GM23338 (cell line): ENCODE measurements at regions not wholly inside any gene's neighbourhood (a gene's known extent, or its start where the extent isn't known, plus 50 kb on each side); places are given as distances from the start of the nearest gene placed in this dataset.

Experiments used
- ATAC-seq: fragments of 200-7000 bp; cut with Tn5 transposase; 3 replicates; pipeline ENCODE4 v1.9.1; 2020
- DNase-seq: peaks from one replicate; pipeline ENCODE4 v3.0.0-alpha.2; 2015; ENCODE audit warnings: low spot score
- H2AFZ ChIP-seq: fragments of 200-600 bp; sonication (generic); 2 replicates; pipeline ENCODE4 v1.8.0; 2016; ENCODE audit warnings: antibody characterized with exemption, mild to moderate bottlenecking, moderate library complexity
- H3F3A ChIP-seq: fragments of 200-600 bp; sonication (generic); replicated peaks from 2 replicates; pipeline ENCODE4 v1.8.0; 2017; ENCODE audit warnings: antibody characterized with exemption, mixed run types, low read depth
- H3K27ac ChIP-seq: fragments of 200-600 bp; sonication (generic); 2 replicates; pipeline ENCODE4 v1.6.1; 2016; ENCODE audit warnings: low read depth
- H3K27me3 ChIP-seq: fragments of 200-600 bp; sonication (generic); 2 replicates; pipeline ENCODE4 v1.8.0; 2016; ENCODE audit warnings: mild to moderate bottlenecking, mixed run types, moderate library complexity; ENCODE audit not compliant: insufficient read depth
- H3K36me3 ChIP-seq: fragments of 200-600 bp; sonication (generic); 2 replicates; pipeline ENCODE4 v1.8.0; 2016; ENCODE audit warnings: mild to moderate bottlenecking; ENCODE audit not compliant: insufficient read depth
- H3K4me1 ChIP-seq: fragments of 200-600 bp; sonication (generic); 2 replicates; pipeline ENCODE4 v1.8.0; 2016; ENCODE audit warnings: mild to moderate bottlenecking, moderate library complexity; ENCODE audit not compliant: insufficient read depth
- H3K4me2 ChIP-seq: fragments of 200-600 bp; sonication (generic); 2 replicates; pipeline ENCODE4 v1.7.1; 2017; ENCODE audit warnings: mixed run types
- H3K4me3 ChIP-seq: fragments of 200-600 bp; sonication (generic); 2 replicates; pipeline ENCODE4 v1.6.1; 2016; ENCODE audit warnings: mixed run types
- H3K79me2 ChIP-seq: fragments of 200-600 bp; sonication (generic); replicated peaks from 2 replicates; pipeline ENCODE4 v1.8.0; 2017; ENCODE audit warnings: mild to moderate bottlenecking; ENCODE audit not compliant: insufficient read depth
- H3K9me2 ChIP-seq: fragments of 200-600 bp; sonication (generic); 2 replicates; pipeline ENCODE4 v1.8.0; 2017; ENCODE audit not compliant: insufficient read depth
- H4K20me1 ChIP-seq: fragments of 200-600 bp; sonication (generic); replicated peaks from 2 replicates; pipeline ENCODE4 v1.8.0; 2017; ENCODE audit warnings: mild to moderate bottlenecking; ENCODE audit not compliant: insufficient read depth
- H3K27ac Mint-ChIP-seq: 2 replicates; pipeline ENCODE4 v1.8.0; 2020; ENCODE audit warnings: inconsistent platforms, mild to moderate bottlenecking, moderate library complexity, mixed read lengths
- H3K27me3 Mint-ChIP-seq: 3 replicates; pipeline ENCODE4 v1.8.0; 2022; ENCODE audit warnings: low read depth, mild to moderate bottlenecking, moderate library complexity, mixed read lengths, inconsistent platforms; ENCODE audit not compliant: insufficient read depth, poor library complexity
- H3K36me3 Mint-ChIP-seq: 3 replicates; pipeline ENCODE4 v1.8.0; 2021; ENCODE audit warnings: low read depth, mild to moderate bottlenecking, inconsistent platforms, moderate library complexity, mixed read lengths
- H3K4me1 Mint-ChIP-seq: 3 replicates; pipeline ENCODE4 v1.8.0; 2020; ENCODE audit warnings: mild to moderate bottlenecking, inconsistent platforms, mixed read lengths
- H3K4me3 Mint-ChIP-seq: 3 replicates; pipeline ENCODE4 v1.8.0; 2021; ENCODE audit warnings: moderate library complexity, mild to moderate bottlenecking, inconsistent platforms, mixed read lengths
- H3K9me3 Mint-ChIP-seq: 3 replicates; pipeline ENCODE4 v1.8.0; 2020; ENCODE audit warnings: moderate library complexity, mild to moderate bottlenecking, inconsistent platforms, mixed read lengths
- CREB1 ChIP-seq: fragments of 250-450 bp; sonication (Bioruptor Pico); IDR thresholded peaks from 2 replicates; pipeline ENCODE4 v1.5.0; 2020; ENCODE audit warnings: low read depth, mild to moderate bottlenecking, moderate library complexity
- CTCF ChIP-seq, 2 experiments: fragments of 200-600 bp in 1 of 2; sonication (generic) in 1 of 2; conservative IDR thresholded peaks; 2 replicates each; pipeline versions ENCODE4 v1.5.1 to v1.6.1; 2016 to 2017; ENCODE audit warnings: antibody characterized with exemption in 2 of 2, low read depth in 2 of 2, mild to moderate bottlenecking in 2 of 2, moderate library complexity in 1 of 2
- EZH2 ChIP-seq: fragments of 200-600 bp; sonication (generic); IDR thresholded peaks from one replicate; pipeline ENCODE4 v1.8.0; 2017; ENCODE audit warnings: antibody characterized with exemption, mild to moderate bottlenecking, low read depth; ENCODE audit not compliant: unreplicated experiment
- POLR2AphosphoS5 ChIP-seq: IDR thresholded peaks from 2 replicates; pipeline ENCODE4 v1.6.1; 2016; ENCODE audit warnings: antibody characterized with exemption, low read depth
- STAT1 ChIP-seq: IDR thresholded peaks from one replicate; pipeline ENCODE4 v1.6.1; 2016; ENCODE audit warnings: antibody characterized with exemption; ENCODE audit not compliant: unreplicated experiment
- ZNF114 ChIP-seq: fragments of 250-450 bp; sonication (Bioruptor Pico); IDR thresholded peaks from 2 replicates; pipeline ENCODE4 v1.5.0; 2020; ENCODE audit warnings: mild to moderate bottlenecking, moderate library complexity
- ZNF331 ChIP-seq: fragments of 250-450 bp; sonication (Bioruptor Pico); IDR thresholded peaks from 2 replicates; pipeline ENCODE4 v1.5.0; 2020; ENCODE audit warnings: low read depth, mild to moderate bottlenecking, moderate library complexity
- TF ChIP-seq, protein P1 (sequence below): IDR thresholded peaks from one replicate; pipeline ENCODE4 v1.6.1; 2018; ENCODE audit warnings: antibody characterized with exemption; ENCODE audit not compliant: unreplicated experiment
- TF ChIP-seq, protein P2 (sequence below): IDR thresholded peaks from 2 replicates; pipeline ENCODE4 v1.6.1; 2016; ENCODE audit warnings: antibody characterized with exemption

DNA sequence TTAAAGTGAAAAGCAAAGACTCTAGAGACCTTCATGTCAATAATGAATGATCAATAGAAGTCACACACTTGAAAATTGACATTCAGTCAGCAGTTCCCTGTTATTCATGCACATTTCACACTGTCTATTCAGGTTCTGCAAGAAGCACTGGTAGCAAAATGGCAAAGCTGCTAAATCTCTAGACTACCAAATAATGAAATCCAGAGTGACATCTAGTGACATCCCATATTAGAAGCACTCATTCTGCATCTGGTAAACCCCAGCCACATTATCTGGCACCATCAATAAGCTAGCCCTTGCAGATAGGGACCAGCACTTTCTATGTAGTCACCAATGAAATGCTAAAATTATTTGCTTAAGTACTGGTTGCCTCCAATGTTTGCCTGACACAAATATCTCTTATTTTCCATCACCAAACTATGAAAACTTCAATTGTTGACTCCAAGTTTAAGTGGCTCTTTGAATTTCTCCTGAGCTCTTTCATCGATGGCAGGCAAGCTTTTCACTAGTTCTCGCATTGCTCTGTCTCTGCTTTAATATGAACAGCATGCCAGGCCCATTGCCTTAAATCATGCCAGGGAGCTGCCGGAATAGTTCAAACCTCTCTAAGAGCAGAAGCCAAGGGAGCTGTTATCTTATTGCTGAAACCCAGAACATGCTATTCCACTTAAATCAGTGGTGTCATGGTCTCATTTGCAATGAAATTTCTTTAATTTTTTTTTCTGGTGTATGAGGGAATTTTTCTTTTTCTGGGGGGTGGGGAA, 409.9 kb downstream of the MZT1 start:
- Histone ChIP-seq H3K27ac (no peak overlapping the region), H3K79me2 (no peaks in the 10 kb centered on the region), H3K4me3 (no peak overlapping the region), H3K36me3 (no peaks in the 10 kb centered on the region), H4K20me1 (no peaks in the 10 kb centered on the region), H3K4me2 (no peak overlapping the region), H3K9me2 (peaks cover 8% of the 10 kb centered on the region), H3K4me1 (peaks cover 12% of the 10 kb centered on the region; the same call in 1 of the 2 replicates), H3F3A (no peaks in the 10 kb centered on the region), H2AFZ (no peak overlapping the region), H3K27me3 (no peaks in the 10 kb centered on the region)
- no peak overlapping the region for H3K4me3 Mint-ChIP-seq
- H3K27me3 Mint-ChIP-seq, result peaks cover 1% of the 10 kb centered on the region
- no peaks in the 10 kb centered on the region for H3K36me3 Mint-ChIP-seq
- TF ChIP-seq POLR2AphosphoS5 (no peak), CTCF (conservative IDR thresholded peaks at IDR 0.05; ENCODE audit: low read depth in 2 of 2) (0 out of 4 replicates have a peak, but pooled peaks of 1 of the 2 experiments have one; percentile 10)
- H3K9me3 Mint-ChIP-seq, result peaks cover 3% of the 10 kb centered on the region; the same call in 1 of the 3 replicates
- no peak overlapping the region for H3K27ac Mint-ChIP-seq
- DNase-seq (no peak), ATAC-seq (no peak)
- H3K4me1 Mint-ChIP-seq, result peaks cover 18% of the 10 kb centered on the region

DNA sequence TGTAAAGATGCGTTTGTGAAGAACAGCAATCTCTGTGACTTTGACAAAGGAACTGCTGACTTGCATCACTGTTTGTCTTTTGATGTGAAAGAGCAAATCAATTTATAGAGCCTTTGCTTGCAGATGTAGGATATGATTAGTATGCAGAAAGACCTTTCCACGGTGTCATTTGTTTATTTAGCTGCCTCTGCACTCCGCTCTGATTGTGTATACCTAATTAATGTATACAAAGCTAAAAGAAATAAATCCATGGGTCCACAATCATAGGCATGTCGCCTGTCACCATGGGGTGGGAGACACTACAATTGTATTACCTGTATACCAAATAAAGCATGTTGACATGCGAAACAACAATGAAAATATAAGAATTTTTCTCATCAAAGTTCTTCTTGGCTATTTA, 410.7 kb downstream of the MZT1 start:
- H3K79me2 ChIP-seq, result no peaks in the 10 kb centered on the region
- DNase-seq (no peak), ATAC-seq (no peak)
- no peak for TF ChIP-seq POLR2AphosphoS5
- TF ChIP-seq ZNF114 (CRISPR knock-in tag), result no peak
- no peak for TF ChIP-seq ZNF331
- Mint-ChIP-seq H3K9me3 (peaks cover 3% of the 10 kb centered on the region; the same call in 1 of the 3 replicates), H3K27me3 (no peaks in the 10 kb centered on the region), H3K36me3 (no peaks in the 10 kb centered on the region), H3K4me3 (no peak overlapping the region), H3K27ac (no peak overlapping the region), H3K4me1 (peaks cover 18% of the 10 kb centered on the region)
- H2AFZ ChIP-seq, result no peak overlapping the region
- H3F3A ChIP-seq, result no peaks in the 10 kb centered on the region
- no peak overlapping the region for H3K27ac ChIP-seq
- no peaks in the 10 kb centered on the region for H3K36me3 ChIP-seq
- H4K20me1 ChIP-seq, result no peaks in the 10 kb centered on the region
- H3K4me2 ChIP-seq, result no peak overlapping the region
- H3K4me3 ChIP-seq, result no peak overlapping the region
- no peaks in the 10 kb centered on the region for H3K27me3 ChIP-seq
- peaks cover 2% of the 10 kb centered on the region; the same call in 1 of the 2 replicates for H3K9me2 ChIP-seq
- peaks cover 12% of the 10 kb centered on the region; the same call in 1 of the 2 replicates for H3K4me1 ChIP-seq

DNA sequence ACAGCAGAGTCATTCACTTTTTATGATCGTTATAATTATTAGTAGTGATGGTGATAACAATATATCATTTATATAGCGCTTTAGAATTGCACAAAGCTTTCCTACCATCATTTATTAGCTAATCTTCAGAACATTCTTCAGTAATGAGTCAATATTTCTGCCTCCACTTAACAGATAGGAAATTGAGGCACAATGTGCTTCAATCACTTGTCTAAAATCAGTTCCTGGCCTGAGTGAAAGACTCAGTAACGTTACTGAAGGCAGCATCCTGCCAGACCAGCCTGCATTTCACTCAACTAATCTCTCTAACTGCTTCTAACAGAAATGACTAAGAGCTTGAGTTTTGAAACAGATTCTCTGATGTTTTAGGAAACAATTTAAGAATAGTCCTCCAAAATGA, 412.1 kb downstream of the MZT1 start:
- Histone ChIP-seq H3K4me2 (no peak overlapping the region), H3K36me3 (no peaks in the 10 kb centered on the region), H3K79me2 (no peaks in the 10 kb centered on the region), H3K4me3 (no peak overlapping the region), H3K27me3 (no peaks in the 10 kb centered on the region), H2AFZ (no peak overlapping the region), H3K4me1 (peaks cover 12% of the 10 kb centered on the region; the same call in 1 of the 2 replicates), H3F3A (no peaks in the 10 kb centered on the region), H3K9me2 (no peaks in the 10 kb centered on the region; the same call in 1 of the 2 replicates), H4K20me1 (no peaks in the 10 kb centered on the region), H3K27ac (no peak overlapping the region)
- Mint-ChIP-seq H3K4me3 (no peak overlapping the region), H3K4me1 (peaks cover 18% of the 10 kb centered on the region), H3K27ac (no peak overlapping the region), H3K27me3 (no peaks in the 10 kb centered on the region), H3K9me3 (no peaks in the 10 kb centered on the region), H3K36me3 (no peaks in the 10 kb centered on the region)
- DNase-seq (no peak), ATAC-seq (no peak)
- TF ChIP-seq CREB1 (CRISPR knock-in tag) (no peak), STAT1 (no peak), EZH2 (no peak), CTCF (conservative IDR thresholded peaks at IDR 0.05; ENCODE audit: low read depth in 2 of 2) (no peak), POLR2AphosphoS5 (no peak)
- TF ChIP-seq, protein P1, sequence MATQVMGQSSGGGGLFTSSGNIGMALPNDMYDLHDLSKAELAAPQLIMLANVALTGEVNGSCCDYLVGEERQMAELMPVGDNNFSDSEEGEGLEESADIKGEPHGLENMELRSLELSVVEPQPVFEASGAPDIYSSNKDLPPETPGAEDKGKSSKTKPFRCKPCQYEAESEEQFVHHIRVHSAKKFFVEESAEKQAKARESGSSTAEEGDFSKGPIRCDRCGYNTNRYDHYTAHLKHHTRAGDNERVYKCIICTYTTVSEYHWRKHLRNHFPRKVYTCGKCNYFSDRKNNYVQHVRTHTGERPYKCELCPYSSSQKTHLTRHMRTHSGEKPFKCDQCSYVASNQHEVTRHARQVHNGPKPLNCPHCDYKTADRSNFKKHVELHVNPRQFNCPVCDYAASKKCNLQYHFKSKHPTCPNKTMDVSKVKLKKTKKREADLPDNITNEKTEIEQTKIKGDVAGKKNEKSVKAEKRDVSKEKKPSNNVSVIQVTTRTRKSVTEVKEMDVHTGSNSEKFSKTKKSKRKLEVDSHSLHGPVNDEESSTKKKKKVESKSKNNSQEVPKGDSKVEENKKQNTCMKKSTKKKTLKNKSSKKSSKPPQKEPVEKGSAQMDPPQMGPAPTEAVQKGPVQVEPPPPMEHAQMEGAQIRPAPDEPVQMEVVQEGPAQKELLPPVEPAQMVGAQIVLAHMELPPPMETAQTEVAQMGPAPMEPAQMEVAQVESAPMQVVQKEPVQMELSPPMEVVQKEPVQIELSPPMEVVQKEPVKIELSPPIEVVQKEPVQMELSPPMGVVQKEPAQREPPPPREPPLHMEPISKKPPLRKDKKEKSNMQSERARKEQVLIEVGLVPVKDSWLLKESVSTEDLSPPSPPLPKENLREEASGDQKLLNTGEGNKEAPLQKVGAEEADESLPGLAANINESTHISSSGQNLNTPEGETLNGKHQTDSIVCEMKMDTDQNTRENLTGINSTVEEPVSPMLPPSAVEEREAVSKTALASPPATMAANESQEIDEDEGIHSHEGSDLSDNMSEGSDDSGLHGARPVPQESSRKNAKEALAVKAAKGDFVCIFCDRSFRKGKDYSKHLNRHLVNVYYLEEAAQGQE, result no peak
- TF ChIP-seq, protein P2, sequence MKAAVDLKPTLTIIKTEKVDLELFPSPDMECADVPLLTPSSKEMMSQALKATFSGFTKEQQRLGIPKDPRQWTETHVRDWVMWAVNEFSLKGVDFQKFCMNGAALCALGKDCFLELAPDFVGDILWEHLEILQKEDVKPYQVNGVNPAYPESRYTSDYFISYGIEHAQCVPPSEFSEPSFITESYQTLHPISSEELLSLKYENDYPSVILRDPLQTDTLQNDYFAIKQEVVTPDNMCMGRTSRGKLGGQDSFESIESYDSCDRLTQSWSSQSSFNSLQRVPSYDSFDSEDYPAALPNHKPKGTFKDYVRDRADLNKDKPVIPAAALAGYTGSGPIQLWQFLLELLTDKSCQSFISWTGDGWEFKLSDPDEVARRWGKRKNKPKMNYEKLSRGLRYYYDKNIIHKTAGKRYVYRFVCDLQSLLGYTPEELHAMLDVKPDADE, result no peak
